AG09319 (cell line): ENCODE measurements at regions not wholly inside any gene's neighbourhood (a gene's known extent, or its start where the extent isn't known, plus 50 kb on each side); places are given as distances from the start of the nearest gene placed in this dataset.

ENCODE experiments used
- DNase-seq: peaks from one replicate; pipeline ENCODE4 v3.0.0-alpha.2; 2010; ENCODE audit warnings: low read depth; ENCODE audit errors: extremely low read depth
- CTCF ChIP-seq: IDR thresholded peaks from 2 replicates; pipeline ENCODE4 v1.5.1; 2011; ENCODE audit warnings: low read depth, mild to moderate bottlenecking, inconsistent platforms, low read length, moderate library complexity

GRCh38 chr10:114753126-114753525 is 68.5 kb upstream of the FHIP2A start:
- no peak; the same call in none of the 2 replicates for TF ChIP-seq CTCF
- no peak for DNase-seq

- DNase-seq = no peak
- TF ChIP-seq CTCF = no peak
Measured at GRCh38 chr10:114754445-114755320, 66.9 kb upstream of the FHIP2A start.

- no peak for TF ChIP-seq CTCF
- DNase-seq = no peak
Measured at GRCh38 chr10:114755537-114755936, 66.0 kb upstream of the FHIP2A start.

GRCh38 chr10:114758331-114758730 is 63.2 kb upstream of the FHIP2A start:
- DNase-seq = no peak

GRCh38 chr10:114761205-114762193 is 60.1 kb upstream of the FHIP2A start:
- DNase-seq = no peak
- no peak for TF ChIP-seq CTCF

More at GRCh38 chr10:114758331-114758730, 63.2 kb upstream of the FHIP2A start:
- TF ChIP-seq CTCF = no peak

GRCh38 chr10:114762811-114763210 is 58.8 kb upstream of the FHIP2A start:
- no peak for DNase-seq
- no peak for TF ChIP-seq CTCF
